Mesendoderm (in vitro differentiated cells): ENCODE measurements at regions not wholly inside any gene's neighbourhood (a gene's known extent, or its start where the extent isn't known, plus 50 kb on each side); places are given as distances from the start of the nearest gene placed in this dataset.

ENCODE experiments used
- DNase-seq: peaks from one replicate; pipeline ENCODE4 v3.0.0; 2013
- H2AK5ac ChIP-seq: 2 replicates; pipeline ENCODE4 v1.6.1; 2013; ENCODE audit warnings: low read length, inconsistent platforms
- H2BK120ac ChIP-seq: 2 replicates; pipeline ENCODE4 v1.6.1; 2013; ENCODE audit warnings: low read depth, mild to moderate bottlenecking, low read length, moderate library complexity, mixed read lengths
- H2BK15ac ChIP-seq: replicated peaks from 2 replicates; pipeline ENCODE4 v1.6.1; 2013; ENCODE audit warnings: low read depth, mild to moderate bottlenecking, moderate library complexity
- H2BK5ac ChIP-seq: 2 replicates; pipeline ENCODE4 v1.6.1; 2013; ENCODE audit warnings: low read length, inconsistent platforms
- H3K18ac ChIP-seq: 2 replicates; pipeline ENCODE4 v1.6.1; 2013; ENCODE audit warnings: mild to moderate bottlenecking, low read length, mixed read lengths
- H3K23ac ChIP-seq: one replicate; pipeline ENCODE4 v1.6.1; 2013; ENCODE audit warnings: low read length
- H3K27ac ChIP-seq: 2 replicates; pipeline ENCODE4 v1.5.1; 2013; ENCODE audit warnings: low read depth, mild to moderate bottlenecking, inconsistent platforms, low read length, moderate library complexity
- H3K27me3 ChIP-seq: 2 replicates; pipeline ENCODE4 v1.6.1; 2013; ENCODE audit warnings: low read length, control low read depth, mild to moderate bottlenecking, inconsistent platforms; ENCODE audit not compliant: insufficient read depth, poor library complexity
- H3K36me3 ChIP-seq: 2 replicates; pipeline ENCODE4 v1.6.1; 2013; ENCODE audit warnings: low read length, inconsistent platforms; ENCODE audit not compliant: control insufficient read depth, insufficient read depth
- H3K4ac ChIP-seq: one replicate; pipeline ENCODE4 v1.6.1; 2013; ENCODE audit warnings: low read depth, mild to moderate bottlenecking, low read length, moderate library complexity
- H3K4me1 ChIP-seq: 2 replicates; pipeline ENCODE4 v1.6.1; 2013; ENCODE audit warnings: low read depth, low read length, inconsistent platforms; ENCODE audit not compliant: control insufficient read depth
- H3K4me2 ChIP-seq: 2 replicates; pipeline ENCODE4 v1.6.1; 2013; ENCODE audit warnings: low read length
- H3K4me3 ChIP-seq: 2 replicates; pipeline ENCODE4 v1.5.1; 2013; ENCODE audit warnings: mild to moderate bottlenecking, low read length
- H3K56ac ChIP-seq: one replicate; pipeline ENCODE4 v1.6.1; 2013; ENCODE audit warnings: low read length
- H3K79me1 ChIP-seq: 2 replicates; pipeline ENCODE4 v1.6.1; 2013; ENCODE audit warnings: low read length, inconsistent platforms
- H3K79me2 ChIP-seq: 2 replicates; pipeline ENCODE4 v1.6.1; 2013; ENCODE audit warnings: mild to moderate bottlenecking, low read length; ENCODE audit not compliant: control insufficient read depth, insufficient read depth
- H3K9ac ChIP-seq: 2 replicates; pipeline ENCODE4 v1.6.1; 2013; ENCODE audit warnings: low read length, inconsistent platforms
- H4K5ac ChIP-seq: one replicate; pipeline ENCODE4 v1.6.1; 2013; ENCODE audit warnings: low read length
- H4K8ac ChIP-seq: one replicate; pipeline ENCODE4 v1.6.1; 2013; ENCODE audit warnings: low read depth, mild to moderate bottlenecking, control low read depth, low read length, moderate library complexity
- WGBS: extraction: QIAGEN DNeasy Blood & Tissue Kit; methylation state at CpG from one replicate; pipeline ENCODE4 v1.1.7; 2013; ENCODE audit warnings: low lambda C conversion rate, missing lambda C conversion rate; ENCODE audit not compliant: insufficient coverage; ENCODE audit errors: extremely low coverage; 5-methylcytosine and 5-hydroxymethylcytosine counted together

GRCh38 chr12:115489253-115489652, 788.2 kb downstream of the MED13L start:
- no CpG with 5 or more reads among the region's 8 CpGs for WGBS

GRCh38 chr12:115485967-115486366, 791.5 kb downstream of the MED13L start:
- H3K27ac ChIP-seq: no peak overlapping the region
- H3K23ac ChIP-seq: no peak overlapping the region
- no peak overlapping the region for H2AK5ac ChIP-seq
- H4K5ac ChIP-seq: no peak overlapping the region
- no peak overlapping the region for H3K4ac ChIP-seq
- no peaks in the 10 kb centered on the region for H3K4me1 ChIP-seq
- H2BK15ac ChIP-seq: no peak overlapping the region
- H3K79me1 ChIP-seq: no peaks in the 10 kb centered on the region
- H2BK5ac ChIP-seq: no peak overlapping the region
- H3K4me3 ChIP-seq: no peak overlapping the region
- no peak overlapping the region for H3K18ac ChIP-seq
- H2BK120ac ChIP-seq: no peak overlapping the region
- no peak overlapping the region for H4K8ac ChIP-seq
- no peak overlapping the region for H3K56ac ChIP-seq
- no peaks in the 10 kb centered on the region for H3K79me2 ChIP-seq
- H3K4me2 ChIP-seq: no peak overlapping the region
- no CpG with 5 or more reads among the region's 6 CpGs for WGBS
- no peak overlapping the region for H3K9ac ChIP-seq
- no peak for DNase-seq
- no peaks in the 10 kb centered on the region for H3K36me3 ChIP-seq
- H3K27me3 ChIP-seq: no peaks in the 10 kb centered on the region

More at GRCh38 chr12:115489253-115489652, 788.2 kb downstream of the MED13L start:
- H3K9ac ChIP-seq: no peak overlapping the region
- no peak overlapping the region for H3K27ac ChIP-seq
- no peak overlapping the region for H2BK5ac ChIP-seq
- H3K36me3 ChIP-seq: no peaks in the 10 kb centered on the region
- H2BK120ac ChIP-seq: no peak overlapping the region
- H3K4me1 ChIP-seq: no peaks in the 10 kb centered on the region
- H4K5ac ChIP-seq: no peak overlapping the region
- no peaks in the 10 kb centered on the region for H3K79me1 ChIP-seq
- H3K56ac ChIP-seq: no peak overlapping the region
- DNase-seq: no peak
- no peak overlapping the region for H3K4ac ChIP-seq
- no peak overlapping the region for H3K18ac ChIP-seq
- H3K4me3 ChIP-seq: no peak overlapping the region
- no peak overlapping the region for H2BK15ac ChIP-seq
- H2AK5ac ChIP-seq: no peak overlapping the region
- H3K23ac ChIP-seq: no peak overlapping the region
- H3K4me2 ChIP-seq: no peak overlapping the region
- no peaks in the 10 kb centered on the region for H3K27me3 ChIP-seq
- no peak overlapping the region for H4K8ac ChIP-seq
- no peaks in the 10 kb centered on the region for H3K79me2 ChIP-seq

- Histone ChIP-seq H2AK5ac (no peak overlapping the region), H3K23ac (no peak overlapping the region), H3K4me2 (no peak overlapping the region), H3K4me1 (no peaks in the 10 kb centered on the region), H3K18ac (no peak overlapping the region), H3K56ac (no peak overlapping the region), H3K9ac (no peak overlapping the region), H3K4me3 (no peak overlapping the region), H3K27me3 (no peaks in the 10 kb centered on the region), H4K8ac (no peak overlapping the region), H3K36me3 (no peaks in the 10 kb centered on the region), H4K5ac (no peak overlapping the region), H2BK15ac (no peak overlapping the region), H2BK120ac (no peak overlapping the region), H3K79me1 (no peaks in the 10 kb centered on the region), H3K79me2 (no peaks in the 10 kb centered on the region), H3K27ac (no peak overlapping the region), H3K4ac (no peak overlapping the region), H2BK5ac (no peak overlapping the region)
- WGBS: no CpG with 5 or more reads among the region's 2 CpGs
- no peak for DNase-seq
Observed at GRCh38 chr12:115485503-115485902, 792.0 kb downstream of the MED13L start.

GRCh38 chr12:115482943-115483342, 794.5 kb downstream of the MED13L start:
- Histone ChIP-seq H3K56ac (no peak overlapping the region), H3K4me3 (no peak overlapping the region), H3K4me2 (no peak overlapping the region), H2AK5ac (no peak overlapping the region), H3K18ac (no peak overlapping the region), H4K5ac (no peak overlapping the region), H3K79me2 (no peaks in the 10 kb centered on the region), H2BK5ac (no peak overlapping the region), H4K8ac (no peak overlapping the region), H3K23ac (no peak overlapping the region), H3K27me3 (no peaks in the 10 kb centered on the region), H3K27ac (no peak overlapping the region), H2BK120ac (no peak overlapping the region), H3K9ac (no peak overlapping the region), H3K4me1 (no peaks in the 10 kb centered on the region), H3K36me3 (no peaks in the 10 kb centered on the region), H2BK15ac (no peak overlapping the region), H3K4ac (no peak overlapping the region), H3K79me1 (no peaks in the 10 kb centered on the region)
- no peak for DNase-seq

- H3K23ac ChIP-seq: no peak overlapping the region
- H3K36me3 ChIP-seq: no peaks in the 10 kb centered on the region
- H3K18ac ChIP-seq: no peak overlapping the region
- no peak overlapping the region for H4K8ac ChIP-seq
- no peak overlapping the region for H2AK5ac ChIP-seq
- no peak overlapping the region for H3K4me2 ChIP-seq
- H3K4me3 ChIP-seq: no peak overlapping the region
- no peaks in the 10 kb centered on the region for H3K4me1 ChIP-seq
- no peak overlapping the region for H3K4ac ChIP-seq
- no CpG with 5 or more reads among the region's 2 CpGs for WGBS
- H2BK5ac ChIP-seq: no peak overlapping the region
- no peaks in the 10 kb centered on the region for H3K27me3 ChIP-seq
- H3K56ac ChIP-seq: no peak overlapping the region
- H4K5ac ChIP-seq: no peak overlapping the region
- no peak for DNase-seq
- no peaks in the 10 kb centered on the region for H3K79me1 ChIP-seq
- no peak overlapping the region for H2BK120ac ChIP-seq
- no peak overlapping the region for H2BK15ac ChIP-seq
- no peak overlapping the region for H3K27ac ChIP-seq
- H3K79me2 ChIP-seq: no peaks in the 10 kb centered on the region
- no peak overlapping the region for H3K9ac ChIP-seq
Observed at GRCh38 chr12:115481141-115481540, 796.4 kb downstream of the MED13L start.

- no peaks in the 10 kb centered on the region for H3K27me3 ChIP-seq
- no peak overlapping the region for H3K27ac ChIP-seq
- H3K4me2 ChIP-seq: no peak overlapping the region
- no peak overlapping the region for H2BK15ac ChIP-seq
- H2BK120ac ChIP-seq: no peak overlapping the region
- no peak overlapping the region for H3K4me3 ChIP-seq
- no peak overlapping the region for H4K5ac ChIP-seq
- no peak overlapping the region for H3K23ac ChIP-seq
- no peak overlapping the region for H4K8ac ChIP-seq
- H3K79me2 ChIP-seq: no peaks in the 10 kb centered on the region
- H3K9ac ChIP-seq: no peak overlapping the region
- no peaks in the 10 kb centered on the region for H3K36me3 ChIP-seq
- H3K56ac ChIP-seq: no peak overlapping the region
- no peaks in the 10 kb centered on the region for H3K79me1 ChIP-seq
- H2BK5ac ChIP-seq: no peak overlapping the region
- peaks cover 2% of the 10 kb centered on the region for H3K4me1 ChIP-seq
- no peak overlapping the region for H3K4ac ChIP-seq
- no CpG with 5 or more reads among the region's 2 CpGs for WGBS
- DNase-seq: no peak
- no peak overlapping the region for H3K18ac ChIP-seq
- no peak overlapping the region for H2AK5ac ChIP-seq
Observed at GRCh38 chr12:115478505-115478904, 794.5 kb upstream of the TBX3 start.
